HEK293 (cell line): ENCODE measurements at regions not wholly inside any gene's neighbourhood (a gene's known extent, or its start where the extent isn't known, plus 50 kb on each side); places are given as distances from the start of the nearest gene placed in this dataset.

Source experiments
- CTCF ChIA-PET: fragments of 350-600 bp; formaldehyde crosslinking; extraction: SDS; loops from one replicate; lab custom pipeline; 2021; ENCODE audit warnings: antibody characterized with exemption; lab: Yijun Ruan, JAX
- POLR2A ChIA-PET: fragments of 300-600 bp; formaldehyde crosslinking; extraction: SDS; loops from one replicate; lab custom pipeline; 2020; ENCODE audit warnings: antibody characterized with exemption, inconsistent platforms; lab: Yijun Ruan, JAX
- H3K27ac ChIP-seq: fragments of 200-500 bp; sonication (Bioruptor generic); 2 replicates; pipeline ENCODE4 v1.5.1; 2014; ENCODE audit warnings: low read depth, low read length, control low read depth, inconsistent platforms; ENCODE audit errors: extremely low read depth
- H3K36me3 ChIP-seq, 2 experiments: fragments of 200-500 bp in 1 of 2; sonication (Bioruptor generic) in 1 of 2; 1 replicate in 1 of 2; 2 replicates in 1 of 2; pipeline ENCODE4 v1.5.1; 2014 to 2017; ENCODE audit warnings: inconsistent platforms in 2 of 2, low read length in 2 of 2; ENCODE audit not compliant: control insufficient read depth in 2 of 2, insufficient read depth in 1 of 2
- H3K4me1 ChIP-seq: fragments of 200-500 bp; sonication (Bioruptor generic); 2 replicates; pipeline ENCODE4 v1.5.1; 2014; ENCODE audit warnings: mild to moderate bottlenecking, low read length, inconsistent platforms; ENCODE audit not compliant: control insufficient read depth, insufficient read depth
- H3K4me3 ChIP-seq: 2 replicates; pipeline ENCODE4 v1.5.1; 2011; ENCODE audit warnings: low read depth, mild to moderate bottlenecking, control low read depth, low read length, moderate library complexity
- H3K9me3 ChIP-seq: fragments of 200-500 bp; sonication (Bioruptor generic); 2 replicates; pipeline ENCODE4 v1.5.1; 2014; ENCODE audit warnings: low read depth, low read length, inconsistent platforms; ENCODE audit not compliant: control insufficient read depth, insufficient read depth
- BCL11B ChIP-seq: fragments of 450-650 bp; formaldehyde crosslinking; IDR thresholded peaks from 2 replicates; pipeline ENCODE4 v1.5.1; 2016; ENCODE audit warnings: low read depth, missing biosample characterization, missing genetic modification characterization
- MEIS1 ChIP-seq: sonication (generic); formaldehyde crosslinking; IDR thresholded peaks from 2 replicates; pipeline ENCODE4 v1.8.1; 2022; ENCODE audit warnings: missing genetic modification reagents, mild to moderate bottlenecking, borderline replicate concordance
- PATZ1 ChIP-seq: fragments of 450-650 bp; formaldehyde crosslinking; IDR thresholded peaks from 2 replicates; pipeline ENCODE4 v1.5.1; 2016; ENCODE audit warnings: missing biosample characterization, missing genetic modification characterization
- ZBTB21 ChIP-seq: fragments of 450-650 bp; formaldehyde crosslinking; IDR thresholded peaks from 2 replicates; pipeline ENCODE4 v1.5.1; 2017; ENCODE audit warnings: missing biosample characterization, missing genetic modification characterization
- ZBTB48 ChIP-seq: fragments of 450-650 bp; formaldehyde crosslinking; IDR thresholded peaks from 2 replicates; pipeline ENCODE4 v1.5.1; 2016; ENCODE audit warnings: missing biosample characterization, missing genetic modification characterization
- ZFP3 ChIP-seq: fragments of 450-650 bp; formaldehyde crosslinking; IDR thresholded peaks from 2 replicates; pipeline ENCODE4 v1.5.1; 2016; ENCODE audit warnings: low read depth, missing biosample characterization, missing genetic modification characterization
- ZFP69B ChIP-seq: fragments of 450-650 bp; formaldehyde crosslinking; IDR thresholded peaks from 2 replicates; pipeline ENCODE4 v1.5.1; 2016; ENCODE audit warnings: missing biosample characterization, missing genetic modification characterization
- ZNF211 ChIP-seq: fragments of 450-650 bp; formaldehyde crosslinking; IDR thresholded peaks from 2 replicates; pipeline ENCODE4 v1.5.1; 2016; ENCODE audit warnings: low read depth, missing biosample characterization, missing genetic modification characterization
- ZNF26 ChIP-seq: fragments of 450-650 bp; formaldehyde crosslinking; IDR thresholded peaks from 2 replicates; pipeline ENCODE4 v1.5.1; 2016; ENCODE audit warnings: missing biosample characterization, missing genetic modification characterization
- ZNF311 ChIP-seq: fragments of 450-650 bp; formaldehyde crosslinking; IDR thresholded peaks from 2 replicates; pipeline ENCODE4 v1.5.1; 2017; ENCODE audit warnings: missing biosample characterization, missing genetic modification characterization, borderline replicate concordance
- ZNF366 ChIP-seq: fragments of 450-650 bp; formaldehyde crosslinking; conservative IDR thresholded peaks from 2 replicates; pipeline ENCODE4 v1.5.1; 2016; ENCODE audit warnings: missing biosample characterization, missing genetic modification characterization
- ZNF391 ChIP-seq: fragments of 450-650 bp; formaldehyde crosslinking; IDR thresholded peaks from 2 replicates; pipeline ENCODE4 v1.5.1; 2016; ENCODE audit warnings: low read depth, missing biosample characterization, missing genetic modification characterization, borderline replicate concordance
- ZNF624 ChIP-seq: fragments of 450-650 bp; formaldehyde crosslinking; IDR thresholded peaks from 2 replicates; pipeline ENCODE4 v1.5.1; 2017; ENCODE audit warnings: missing biosample characterization, missing genetic modification characterization
- ZNF629 ChIP-seq: fragments of 450-650 bp; formaldehyde crosslinking; IDR thresholded peaks from 2 replicates; pipeline ENCODE4 v1.5.1; 2017; ENCODE audit warnings: missing biosample characterization, missing genetic modification characterization
- ZNF768 ChIP-seq: fragments of 450-650 bp; formaldehyde crosslinking; IDR thresholded peaks from 2 replicates; pipeline ENCODE4 v1.5.1; 2018; ENCODE audit warnings: missing biosample characterization, mild to moderate bottlenecking, missing genetic modification characterization
- ZNF792 ChIP-seq: fragments of 450-650 bp; formaldehyde crosslinking; IDR thresholded peaks from 2 replicates; pipeline ENCODE4 v1.5.1; 2016; ENCODE audit warnings: missing biosample characterization, missing genetic modification characterization
- ZSCAN23 ChIP-seq: fragments of 450-650 bp; formaldehyde crosslinking; IDR thresholded peaks from 2 replicates; pipeline ENCODE4 v1.5.1; 2016; ENCODE audit warnings: missing biosample characterization, missing genetic modification characterization
- TF ChIP-seq, protein P1 (sequence below): fragments of 450-650 bp; formaldehyde crosslinking; IDR thresholded peaks from 2 replicates; pipeline ENCODE4 v1.5.1; 2016; ENCODE audit warnings: missing biosample characterization, missing genetic modification characterization
- TF ChIP-seq, protein P2 (sequence below): fragments of 450-650 bp; formaldehyde crosslinking; IDR thresholded peaks from 2 replicates; pipeline ENCODE4 v1.5.1; 2016; ENCODE audit warnings: missing biosample characterization, missing genetic modification characterization
- TF ChIP-seq, protein P3 (sequence below): fragments of 450-650 bp; formaldehyde crosslinking; IDR thresholded peaks from 2 replicates; pipeline ENCODE4 v1.5.1; 2016; ENCODE audit warnings: missing biosample characterization, missing genetic modification characterization, low read depth

- no peak for TF ChIP-seq PATZ1 (tag by site-specific recombination)
- no peak for TF ChIP-seq ZBTB48 (tag by site-specific recombination)
- no peak for TF ChIP-seq ZNF366
- no peak for TF ChIP-seq ZNF792 (tag by site-specific recombination)
- TF ChIP-seq, protein P1, sequence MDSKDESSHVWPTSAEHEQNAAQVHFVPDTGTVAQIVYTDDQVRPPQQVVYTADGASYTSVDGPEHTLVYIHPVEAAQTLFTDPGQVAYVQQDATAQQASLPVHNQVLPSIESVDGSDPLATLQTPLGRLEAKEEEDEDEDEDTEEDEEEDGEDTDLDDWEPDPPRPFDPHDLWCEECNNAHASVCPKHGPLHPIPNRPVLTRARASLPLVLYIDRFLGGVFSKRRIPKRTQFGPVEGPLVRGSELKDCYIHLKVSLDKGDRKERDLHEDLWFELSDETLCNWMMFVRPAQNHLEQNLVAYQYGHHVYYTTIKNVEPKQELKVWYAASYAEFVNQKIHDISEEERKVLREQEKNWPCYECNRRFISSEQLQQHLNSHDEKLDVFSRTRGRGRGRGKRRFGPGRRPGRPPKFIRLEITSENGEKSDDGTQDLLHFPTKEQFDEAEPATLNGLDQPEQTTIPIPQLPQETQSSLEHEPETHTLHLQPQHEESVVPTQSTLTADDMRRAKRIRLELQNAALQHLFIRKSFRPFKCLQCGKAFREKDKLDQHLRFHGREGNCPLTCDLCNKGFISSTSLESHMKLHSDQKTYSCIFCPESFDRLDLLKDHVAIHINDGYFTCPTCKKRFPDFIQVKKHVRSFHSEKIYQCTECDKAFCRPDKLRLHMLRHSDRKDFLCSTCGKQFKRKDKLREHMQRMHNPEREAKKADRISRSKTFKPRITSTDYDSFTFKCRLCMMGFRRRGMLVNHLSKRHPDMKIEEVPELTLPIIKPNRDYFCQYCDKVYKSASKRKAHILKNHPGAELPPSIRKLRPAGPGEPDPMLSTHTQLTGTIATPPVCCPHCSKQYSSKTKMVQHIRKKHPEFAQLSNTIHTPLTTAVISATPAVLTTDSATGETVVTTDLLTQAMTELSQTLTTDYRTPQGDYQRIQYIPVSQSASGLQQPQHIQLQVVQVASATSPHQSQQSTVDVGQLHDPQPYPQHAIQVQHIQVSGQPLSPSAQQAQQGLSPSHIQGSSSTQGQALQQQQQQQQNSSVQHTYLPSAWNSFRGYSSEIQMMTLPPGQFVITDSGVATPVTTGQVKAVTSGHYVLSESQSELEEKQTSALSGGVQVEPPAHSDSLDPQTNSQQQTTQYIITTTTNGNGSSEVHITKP (tag by site-specific recombination), result no peak
- no peak for TF ChIP-seq ZFP69B (tag by site-specific recombination)
- no peak for TF ChIP-seq ZBTB21 (tag by site-specific recombination)
- TF ChIP-seq BCL11B (tag by site-specific recombination), result no peak
- no peak for TF ChIP-seq ZNF26
- TF ChIP-seq ZNF311 (tag by site-specific recombination), result no peak
- TF ChIP-seq ZNF624 (tag by site-specific recombination), result no peak
- TF ChIP-seq ZFP3 (tag by site-specific recombination), result no peak
- TF ChIP-seq ZNF211, result no peak
- TF ChIP-seq, protein P2, sequence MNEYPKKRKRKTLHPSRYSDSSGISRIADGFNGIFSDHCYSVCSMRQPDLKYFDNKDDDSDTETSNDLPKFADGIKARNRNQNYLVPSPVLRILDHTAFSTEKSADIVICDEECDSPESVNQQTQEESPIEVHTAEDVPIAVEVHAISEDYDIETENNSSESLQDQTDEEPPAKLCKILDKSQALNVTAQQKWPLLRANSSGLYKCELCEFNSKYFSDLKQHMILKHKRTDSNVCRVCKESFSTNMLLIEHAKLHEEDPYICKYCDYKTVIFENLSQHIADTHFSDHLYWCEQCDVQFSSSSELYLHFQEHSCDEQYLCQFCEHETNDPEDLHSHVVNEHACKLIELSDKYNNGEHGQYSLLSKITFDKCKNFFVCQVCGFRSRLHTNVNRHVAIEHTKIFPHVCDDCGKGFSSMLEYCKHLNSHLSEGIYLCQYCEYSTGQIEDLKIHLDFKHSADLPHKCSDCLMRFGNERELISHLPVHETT (tag by site-specific recombination), result no peak
- TF ChIP-seq ZNF391 (tag by site-specific recombination), result no peak
- no peak for TF ChIP-seq MEIS1 (CRISPR knock-in tag)
- TF ChIP-seq, protein P3, sequence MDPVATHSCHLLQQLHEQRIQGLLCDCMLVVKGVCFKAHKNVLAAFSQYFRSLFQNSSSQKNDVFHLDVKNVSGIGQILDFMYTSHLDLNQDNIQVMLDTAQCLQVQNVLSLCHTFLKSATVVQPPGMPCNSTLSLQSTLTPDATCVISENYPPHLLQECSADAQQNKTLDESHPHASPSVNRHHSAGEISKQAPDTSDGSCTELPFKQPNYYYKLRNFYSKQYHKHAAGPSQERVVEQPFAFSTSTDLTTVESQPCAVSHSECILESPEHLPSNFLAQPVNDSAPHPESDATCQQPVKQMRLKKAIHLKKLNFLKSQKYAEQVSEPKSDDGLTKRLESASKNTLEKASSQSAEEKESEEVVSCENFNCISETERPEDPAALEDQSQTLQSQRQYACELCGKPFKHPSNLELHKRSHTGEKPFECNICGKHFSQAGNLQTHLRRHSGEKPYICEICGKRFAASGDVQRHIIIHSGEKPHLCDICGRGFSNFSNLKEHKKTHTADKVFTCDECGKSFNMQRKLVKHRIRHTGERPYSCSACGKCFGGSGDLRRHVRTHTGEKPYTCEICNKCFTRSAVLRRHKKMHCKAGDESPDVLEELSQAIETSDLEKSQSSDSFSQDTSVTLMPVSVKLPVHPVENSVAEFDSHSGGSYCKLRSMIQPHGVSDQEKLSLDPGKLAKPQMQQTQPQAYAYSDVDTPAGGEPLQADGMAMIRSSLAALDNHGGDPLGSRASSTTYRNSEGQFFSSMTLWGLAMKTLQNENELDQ (tag by site-specific recombination), result no peak
- TF ChIP-seq ZNF629 (tag by site-specific recombination), result no peak
- TF ChIP-seq ZSCAN23 (tag by site-specific recombination), result no peak
- no peak for TF ChIP-seq ZNF768 (tag by site-specific recombination)
Measured at GRCh38 chr16:26768385-26769010, 298.2 kb upstream of the C16orf82 start.

More at GRCh38 chr16:26768385-26769010, 298.2 kb upstream of the C16orf82 start:
- Histone ChIP-seq H3K4me3 (no peak overlapping the region), H3K36me3 (no peaks in the 10 kb centered on the region), H3K9me3 (no peaks in the 10 kb centered on the region), H3K4me1 (no peaks in the 10 kb centered on the region), H3K27ac (no peak overlapping the region)
- POLR2A ChIA-PET, result no interaction called here
- CTCF ChIA-PET, result no interaction called here
